ENCODE measurements at regions not wholly inside any gene's neighbourhood (a gene's known extent, or its start where the extent isn't known, plus 50 kb on each side); places are given as distances from the start of the nearest gene placed in this dataset.

- TF ChIP-seq POLR2AphosphoS5 (IDR thresholded peaks at IDR 0.05): no peak
Observed at GRCh38 chr1:69291541-69291940, 276.2 kb upstream of the LRRC7 start (continued).

DNA sequence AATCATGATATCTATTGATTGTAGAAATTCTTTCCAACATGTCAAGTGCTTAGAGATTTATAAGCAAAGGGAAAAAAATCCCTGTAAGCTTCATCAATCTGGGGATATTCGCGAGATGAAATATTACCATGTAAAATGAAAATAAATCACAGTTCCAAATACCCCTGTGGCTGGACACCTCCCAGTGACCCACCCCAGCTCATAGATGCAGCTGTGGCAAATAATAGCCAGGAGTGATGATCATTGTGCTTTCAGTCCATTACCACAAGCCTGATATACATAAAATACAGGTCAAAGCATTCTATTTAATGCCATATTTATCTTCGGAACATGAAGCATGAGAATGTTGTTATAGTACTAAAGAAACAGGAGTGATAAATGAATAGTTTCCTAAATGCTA lies 274.9 kb upstream of the LRRC7 start:
- Histone ChIP-seq H3K9me2 (ENCODE audit: insufficient read depth, low read length) (no peaks in the 10 kb centered on the region), H2AFZ (ENCODE audit: low read depth, low read length) (no peak overlapping the region), H3K4me2 (ENCODE audit: low read length) (no peak overlapping the region), H3K9me3 (ENCODE audit: low read length) (no peaks in the 10 kb centered on the region), H3K9ac (ENCODE audit: low read length) (no peak overlapping the region), H3K27me3 (ENCODE audit: insufficient read depth, low read depth, low read length) (no peaks in the 10 kb centered on the region), H4K20me1 (ENCODE audit: insufficient read depth) (no peaks in the 10 kb centered on the region), H3K79me2 (replicated peaks; ENCODE audit: insufficient read depth, low read length) (no peaks in the 10 kb centered on the region), H3K36me3 (ENCODE audit: insufficient read depth, low read length) (no peaks in the 10 kb centered on the region), H3K4me3 (ENCODE audit: low read length) (no peak overlapping the region), H3F3A (ENCODE audit: insufficient read depth, low read length, poor library complexity, severe bottlenecking) (no peaks in the 10 kb centered on the region), H3K27ac (ENCODE audit: low read length) (no peak overlapping the region)
- no peak for TF ChIP-seq POLR2AphosphoS5 (IDR thresholded peaks at IDR 0.05)
- no peak for TF ChIP-seq MXI1 (conservative IDR thresholded peaks at IDR 0.05; ENCODE audit: poor library complexity, severe bottlenecking)
- TF ChIP-seq RAD21 (conservative IDR thresholded peaks at IDR 0.05): no peak
- no peak for TF ChIP-seq REST (IDR thresholded peaks at IDR 0.05; ENCODE audit: borderline replicate concordance)
- TF ChIP-seq EP300 (conservative IDR thresholded peaks at IDR 0.05; ENCODE audit: poor library complexity, severe bottlenecking): no peak
- TF ChIP-seq, protein P1, sequence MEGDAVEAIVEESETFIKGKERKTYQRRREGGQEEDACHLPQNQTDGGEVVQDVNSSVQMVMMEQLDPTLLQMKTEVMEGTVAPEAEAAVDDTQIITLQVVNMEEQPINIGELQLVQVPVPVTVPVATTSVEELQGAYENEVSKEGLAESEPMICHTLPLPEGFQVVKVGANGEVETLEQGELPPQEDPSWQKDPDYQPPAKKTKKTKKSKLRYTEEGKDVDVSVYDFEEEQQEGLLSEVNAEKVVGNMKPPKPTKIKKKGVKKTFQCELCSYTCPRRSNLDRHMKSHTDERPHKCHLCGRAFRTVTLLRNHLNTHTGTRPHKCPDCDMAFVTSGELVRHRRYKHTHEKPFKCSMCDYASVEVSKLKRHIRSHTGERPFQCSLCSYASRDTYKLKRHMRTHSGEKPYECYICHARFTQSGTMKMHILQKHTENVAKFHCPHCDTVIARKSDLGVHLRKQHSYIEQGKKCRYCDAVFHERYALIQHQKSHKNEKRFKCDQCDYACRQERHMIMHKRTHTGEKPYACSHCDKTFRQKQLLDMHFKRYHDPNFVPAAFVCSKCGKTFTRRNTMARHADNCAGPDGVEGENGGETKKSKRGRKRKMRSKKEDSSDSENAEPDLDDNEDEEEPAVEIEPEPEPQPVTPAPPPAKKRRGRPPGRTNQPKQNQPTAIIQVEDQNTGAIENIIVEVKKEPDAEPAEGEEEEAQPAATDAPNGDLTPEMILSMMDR (IDR thresholded peaks at IDR 0.05; ENCODE audit: poor library complexity, severe bottlenecking): no peak
- TF ChIP-seq TAF1 (IDR thresholded peaks at IDR 0.05; ENCODE audit: low read depth): no peak
- TF ChIP-seq EZH2 (IDR thresholded peaks at IDR 0.05; ENCODE audit: borderline replicate concordance, insufficient read depth, low read length, poor library complexity, severe bottlenecking): no peak
- TF ChIP-seq SMC3 (conservative IDR thresholded peaks at IDR 0.05; ENCODE audit: poor library complexity): no peak

GRCh38 chr1:69294171-69294570 lies 273.6 kb upstream of the LRRC7 start:
- Histone ChIP-seq H3F3A (ENCODE audit: insufficient read depth, low read length, poor library complexity, severe bottlenecking) (no peaks in the 10 kb centered on the region), H3K27me3 (ENCODE audit: insufficient read depth, low read depth, low read length) (no peaks in the 10 kb centered on the region), H3K9me3 (ENCODE audit: low read length) (no peaks in the 10 kb centered on the region), H3K9me2 (ENCODE audit: insufficient read depth, low read length) (no peaks in the 10 kb centered on the region), H3K4me3 (ENCODE audit: low read length) (no peak overlapping the region), H3K79me2 (replicated peaks; ENCODE audit: insufficient read depth, low read length) (no peaks in the 10 kb centered on the region), H3K27ac (ENCODE audit: low read length) (no peak overlapping the region), H3K36me3 (ENCODE audit: insufficient read depth, low read length) (no peaks in the 10 kb centered on the region), H4K20me1 (ENCODE audit: insufficient read depth) (no peaks in the 10 kb centered on the region), H2AFZ (ENCODE audit: low read depth, low read length) (no peak overlapping the region), H3K9ac (ENCODE audit: low read length) (no peak overlapping the region), H3K4me2 (ENCODE audit: low read length) (no peak overlapping the region)
- no peak for TF ChIP-seq EZH2 (IDR thresholded peaks at IDR 0.05; ENCODE audit: borderline replicate concordance, insufficient read depth, low read length, poor library complexity, severe bottlenecking)
